HG03039 (cell line): ENCODE measurements at regions not wholly inside any gene's neighbourhood (a gene's known extent, or its start where the extent isn't known, plus 50 kb on each side); places are given as distances from the start of the nearest gene placed in this dataset.
A peak's percentile ranks its signal among the peaks of the same experiment; 100 is the strongest.

Source experiments
- ATAC-seq: cut with Tn5 transposase; IDR thresholded peaks from one replicate; pipeline ENCODE4 v1.9.1; 2021; ENCODE audit warnings: mild to moderate bottlenecking, moderate library complexity; ENCODE audit not compliant: unreplicated experiment

GRCh38 chr4:155616117-155616516 is 50.5 kb upstream of the GUCY1A1 start:
- ATAC-seq: no peak

DNA sequence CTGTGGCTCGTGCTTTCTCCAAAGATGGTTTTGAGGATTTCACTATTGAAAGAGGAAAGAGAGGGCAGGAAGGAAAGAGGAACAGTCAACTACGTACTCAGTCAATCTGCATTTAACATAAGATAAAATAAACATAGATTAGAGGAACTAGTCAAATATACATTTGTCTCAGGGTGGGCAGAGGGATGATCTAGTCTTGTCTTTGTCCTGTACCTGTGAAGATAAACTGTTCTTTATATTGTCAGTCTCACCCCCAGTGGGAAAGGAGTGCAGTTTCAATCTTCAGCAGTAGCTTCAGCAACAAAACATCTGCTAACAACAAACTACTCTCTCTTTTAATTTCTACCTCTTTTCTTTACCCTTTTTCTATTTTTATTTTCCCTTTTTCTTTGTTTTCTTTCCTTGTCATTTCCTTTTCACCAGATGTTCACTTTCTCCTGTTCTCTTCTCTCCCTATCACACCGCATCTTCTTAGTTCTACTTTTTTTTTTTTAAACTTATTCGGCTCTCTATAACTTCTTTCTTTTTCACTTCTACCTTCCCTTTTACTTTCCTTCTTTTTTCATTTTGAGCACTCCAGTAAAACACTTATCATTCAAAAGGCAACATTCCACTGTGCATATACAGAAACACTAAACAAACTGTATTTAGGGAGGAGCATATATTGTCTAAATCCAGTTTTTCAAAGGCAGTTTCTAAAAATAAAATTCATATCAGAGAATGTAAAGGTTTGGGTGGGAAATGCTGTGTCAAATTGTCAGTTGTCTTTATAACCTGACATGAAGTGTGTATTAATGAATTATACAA is 51.4 kb upstream of the GUCY1A1 start:
- ATAC-seq: no peak

GRCh38 chr4:155614111-155614762 is 52.4 kb upstream of the GUCY1A1 start:
- ATAC-seq: no peak

- no peak for ATAC-seq
Observed at GRCh38 chr4:155612074-155612473, 54.6 kb upstream of the GUCY1A1 start.

- ATAC-seq: no peak
Observed at GRCh38 chr4:155611501-155611900, 55.1 kb upstream of the GUCY1A1 start.

DNA sequence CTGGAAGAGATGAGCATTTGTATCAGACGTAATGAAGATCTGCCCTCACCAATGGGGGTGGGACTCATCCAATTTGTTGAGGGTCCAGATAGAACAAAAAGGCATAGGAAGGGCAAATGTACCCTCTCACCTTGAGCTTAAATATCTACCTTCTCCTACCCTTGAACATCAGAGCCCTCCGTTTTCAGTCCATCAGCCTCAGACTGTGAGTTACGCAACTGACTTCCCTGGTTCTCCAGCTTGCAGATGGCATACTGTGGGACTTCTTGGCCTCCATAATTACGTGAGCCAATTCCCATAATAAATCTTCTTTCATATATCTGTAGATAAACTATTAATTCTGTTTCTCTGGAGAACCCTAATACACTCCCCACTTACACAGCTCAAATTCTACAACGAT is 56.5 kb upstream of the GUCY1A1 start:
- no peak for ATAC-seq

- peak; percentile 85 for ATAC-seq
Observed at GRCh38 chr4:155609455-155610059, 57.1 kb upstream of the GUCY1A1 start.

GRCh38 chr4:155608225-155608885 is 58.3 kb upstream of the GUCY1A1 start:
- no peak for ATAC-seq

DNA sequence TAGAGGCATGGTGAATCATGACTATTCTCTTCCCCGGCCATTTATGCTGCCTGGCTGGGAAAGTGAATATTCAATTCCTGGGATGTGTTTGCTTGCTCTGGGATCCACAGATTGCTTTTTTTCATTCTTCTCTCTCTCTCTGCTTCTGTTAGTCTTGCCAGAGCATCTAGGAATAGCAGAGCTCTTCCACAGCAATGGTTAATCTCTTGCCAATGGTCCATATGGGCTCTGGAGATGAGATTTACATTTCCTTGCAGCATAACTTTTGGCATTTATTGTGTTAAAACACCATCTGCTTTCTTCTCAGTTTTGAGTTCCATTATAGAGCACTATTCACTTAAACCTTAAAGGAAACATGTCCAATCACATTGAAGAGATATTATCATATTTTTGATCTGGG is 59.2 kb upstream of the GUCY1A1 start:
- ATAC-seq: no peak

DNA sequence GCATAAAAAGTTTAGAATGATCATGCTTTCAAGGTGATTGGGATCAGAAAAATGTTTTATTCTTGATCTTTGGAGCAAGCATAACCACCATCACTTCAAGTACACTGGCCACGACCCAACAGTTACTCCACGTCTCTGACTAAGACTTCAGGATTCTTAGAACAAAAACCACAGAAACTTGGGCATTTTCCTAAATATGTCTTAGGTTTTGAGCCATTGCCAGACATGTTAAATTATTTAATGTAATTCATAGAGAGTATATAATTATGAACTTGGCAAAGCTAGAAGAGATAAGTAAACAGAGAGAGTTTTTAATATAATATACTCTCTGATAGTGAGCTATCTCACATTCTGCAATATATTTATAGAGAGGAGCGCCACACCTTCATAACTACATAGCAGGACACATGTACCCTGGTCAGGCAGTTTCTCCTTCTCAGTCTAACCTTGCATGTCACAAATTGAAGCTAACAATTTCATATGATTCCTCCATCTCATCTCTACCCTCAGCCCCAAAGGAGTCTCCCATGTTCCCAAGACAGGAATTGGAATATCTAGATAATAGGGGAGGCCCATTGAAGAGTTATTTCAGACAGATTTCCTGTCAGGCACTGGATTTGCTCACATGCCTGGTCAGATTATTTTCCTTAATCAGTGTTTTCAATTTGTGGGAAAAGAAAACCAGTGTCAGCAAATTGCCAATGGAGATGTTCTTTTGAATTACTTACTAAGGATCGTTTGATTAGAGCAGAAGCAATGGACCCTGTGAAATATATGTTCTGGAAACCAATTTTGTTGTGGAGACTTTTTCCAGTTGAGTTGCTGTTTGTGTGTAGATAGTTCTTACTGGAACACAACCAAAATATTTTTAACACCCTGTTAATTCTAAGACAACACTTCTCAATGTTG is 61.7 kb upstream of the GUCY1A1 start:
- ATAC-seq: no peak

DNA sequence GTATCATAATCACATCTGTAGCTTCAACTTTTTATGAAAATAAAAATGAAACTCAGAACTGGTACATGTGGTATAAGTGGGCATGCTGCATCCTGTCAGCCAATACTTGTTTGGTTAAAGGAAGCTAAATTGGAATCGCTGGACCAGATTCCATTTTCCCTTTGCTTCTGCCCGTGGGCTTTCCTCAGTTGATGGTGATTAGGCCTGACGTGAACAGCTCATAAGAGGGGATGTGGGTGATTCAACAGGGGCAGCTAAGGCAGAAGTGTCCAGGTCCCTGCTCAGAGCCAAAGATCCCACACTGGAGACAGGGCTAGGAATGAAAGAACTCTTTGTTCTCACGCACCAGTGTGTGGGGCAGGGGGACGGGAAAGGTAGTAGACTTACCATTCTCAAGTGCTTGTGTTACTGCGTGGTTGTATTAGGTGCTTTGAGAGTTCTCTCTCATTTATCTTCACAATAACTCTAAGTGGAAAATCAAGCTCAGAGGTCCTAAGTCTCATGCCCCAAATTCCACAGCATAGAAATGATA is 63.2 kb upstream of the GUCY1A1 start:
- no peak for ATAC-seq

- ATAC-seq: no peak
Observed at GRCh38 chr4:155602351-155603140, 64.1 kb upstream of the GUCY1A1 start.

- ATAC-seq: no peak
Observed at GRCh38 chr4:155600244-155600643, 66.4 kb upstream of the GUCY1A1 start.

- ATAC-seq: no peak
Observed at GRCh38 chr4:155599596-155599995, 67.1 kb upstream of the GUCY1A1 start.

GRCh38 chr4:155599085-155599484 is 67.6 kb upstream of the GUCY1A1 start:
- ATAC-seq: no peak

- ATAC-seq: no peak
Observed at GRCh38 chr4:155597933-155598451, 68.7 kb upstream of the GUCY1A1 start.

DNA sequence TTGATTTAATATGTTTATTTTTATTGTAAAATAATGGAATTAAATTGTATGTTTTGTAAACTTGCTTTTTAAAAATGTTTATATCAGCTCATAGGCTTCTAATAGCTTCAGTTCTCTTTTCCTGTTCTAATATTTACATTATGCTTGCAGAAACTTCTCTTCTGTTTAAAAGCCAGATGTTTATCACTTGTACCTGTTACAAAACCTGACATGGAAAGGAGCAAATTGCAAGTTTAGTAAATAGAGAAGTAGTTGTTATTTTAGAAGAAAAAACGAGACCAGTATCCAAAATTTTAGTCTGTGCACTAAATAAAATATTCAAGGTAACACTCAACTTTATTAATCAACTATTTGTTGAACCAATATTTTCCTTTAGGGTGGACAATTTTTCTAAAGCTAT is 69.4 kb upstream of the GUCY1A1 start:
- ATAC-seq: no peak

- ATAC-seq: no peak
Observed at GRCh38 chr4:155593793-155594192, 72.9 kb upstream of the GUCY1A1 start.

DNA sequence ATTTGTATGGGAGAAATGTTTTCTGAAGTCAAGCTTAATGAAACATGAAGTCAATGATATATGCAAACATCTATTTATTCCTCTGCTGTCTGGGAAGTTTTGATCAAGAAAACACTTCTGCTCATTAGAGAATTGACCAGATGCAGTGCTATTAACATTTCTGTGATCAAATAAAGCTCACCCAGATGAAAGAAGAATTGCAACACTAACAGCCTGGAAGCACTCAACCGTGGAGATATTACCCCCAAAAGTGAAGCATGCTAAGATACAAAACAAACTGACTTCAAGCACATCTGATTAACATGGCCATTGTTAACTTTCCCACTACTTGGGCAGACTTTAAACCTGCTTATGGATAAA is 73.7 kb upstream of the GUCY1A1 start:
- ATAC-seq: no peak
